ENCODE measurements at regions not wholly inside any gene's neighbourhood (a gene's known extent, or its start where the extent isn't known, plus 50 kb on each side); places are given as distances from the start of the nearest gene placed in this dataset.

- TF ChIP-seq POLR2A (IDR thresholded peaks at IDR 0.05) (no peak), CTCF (IDR thresholded peaks at IDR 0.05) (no peak), EP300 (IDR thresholded peaks at IDR 0.05) (no peak), POLR2AphosphoS5 (IDR thresholded peaks at IDR 0.05) (peak; percentile 96)
- WGBS, 2 donors (ENCODE audit: low coverage in 1 of 2), result 29 to 49% methylated on average over 3 of the region's 3 CpGs
- H3K9me3 ChIP-seq, result peaks cover 0 to 5% (median 0%) of the 10 kb centered on the region in 3 donors
- peak; percentile 95 for ATAC-seq
- no peak overlapping the region for H3K4me3 ChIP-seq
- peak overlapping the region in 2 of 4 donors; percentile 6 to 55 for H3K27ac ChIP-seq
- peaks cover 0 to 20% (median 0%) of the 10 kb centered on the region in 3 donors for H3K4me1 ChIP-seq
- H3K27me3 ChIP-seq, result no peaks in the 10 kb centered on the region
- no peaks in the 10 kb centered on the region for H3K36me3 ChIP-seq
Observed at GRCh38 chr4:99763635-99764101, 53.0 kb upstream of the DAPP1 start.

DNA sequence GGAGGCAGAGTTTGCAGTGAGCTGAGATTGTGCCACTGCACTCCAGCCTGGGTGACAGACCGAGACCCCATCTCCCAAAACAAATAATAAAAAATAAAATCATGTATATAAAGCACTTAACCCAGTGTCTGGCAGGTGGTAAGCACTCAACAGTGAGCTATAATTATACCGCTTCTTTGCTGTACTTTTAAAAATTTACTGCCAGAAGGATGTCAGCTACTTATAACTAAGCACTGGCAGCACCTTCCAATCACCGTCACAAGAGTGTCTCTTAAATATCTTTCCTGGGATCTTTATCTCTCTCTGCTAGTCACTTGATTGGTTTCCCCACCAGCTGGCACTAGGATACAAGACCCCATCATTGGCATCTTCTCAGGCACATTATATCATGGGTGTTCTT, 53.9 kb upstream of the DAPP1 start:
- Histone ChIP-seq H3K4me1 (peaks cover 0 to 20% (median 0%) of the 10 kb centered on the region in 3 donors), H3K36me3 (no peaks in the 10 kb centered on the region), H3K4me3 (no peak overlapping the region), H3K27ac (no peak overlapping the region), H3K9me3 (peaks cover 0 to 5% (median 0%) of the 10 kb centered on the region in 3 donors), H3K27me3 (no peaks in the 10 kb centered on the region)
- TF ChIP-seq POLR2AphosphoS5 (IDR thresholded peaks at IDR 0.05), result no peak
- no peak for TF ChIP-seq EP300 (IDR thresholded peaks at IDR 0.05)
- no peak for TF ChIP-seq CTCF (IDR thresholded peaks at IDR 0.05)
- no peak for TF ChIP-seq POLR2A (IDR thresholded peaks at IDR 0.05)
- WGBS, 2 donors (ENCODE audit: low coverage in 1 of 2), result 64 to 70% methylated on average over 2 to 3 of the region's 3 CpGs
- no peak for ATAC-seq

DNA sequence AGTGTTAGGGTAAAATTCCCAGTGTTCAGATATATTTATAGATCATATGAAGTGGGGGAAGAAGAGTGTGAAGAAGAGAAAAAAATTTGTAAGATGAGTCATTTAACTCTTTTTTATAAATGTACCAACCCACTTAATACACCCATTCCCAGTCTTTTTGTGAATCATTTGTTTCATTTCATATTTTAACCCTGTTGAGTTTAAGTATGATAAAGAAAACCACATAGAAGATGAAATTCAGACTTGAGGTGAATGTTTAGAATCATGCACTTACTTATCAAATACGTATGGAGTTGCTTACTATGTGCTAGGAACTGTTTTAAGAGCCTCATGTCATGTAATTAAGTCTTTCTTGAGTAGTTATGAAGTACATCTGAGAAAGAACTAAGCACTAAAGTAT, 56.6 kb upstream of the DAPP1 start:
- Histone ChIP-seq H3K4me3 (no peak overlapping the region), H3K27ac (peak overlapping the region in 1 of 4 donors; percentile 5), H3K27me3 (no peaks in the 10 kb centered on the region), H3K9me3 (peaks cover 0 to 2% (median 0%) of the 10 kb centered on the region in 3 donors), H3K4me1 (peaks cover 0 to 26% (median 0%) of the 10 kb centered on the region in 3 donors), H3K36me3 (no peaks in the 10 kb centered on the region)
- 50% methylated on average over 1 of the region's 1 CpG for WGBS, 2 donors (ENCODE audit: low coverage in 1 of 2)
- ATAC-seq, result no peak
- TF ChIP-seq POLR2AphosphoS5 (IDR thresholded peaks at IDR 0.05), result no peak
- TF ChIP-seq POLR2A (IDR thresholded peaks at IDR 0.05), result no peak
- TF ChIP-seq CTCF (IDR thresholded peaks at IDR 0.05), result no peak
- TF ChIP-seq EP300 (IDR thresholded peaks at IDR 0.05), result no peak

DNA sequence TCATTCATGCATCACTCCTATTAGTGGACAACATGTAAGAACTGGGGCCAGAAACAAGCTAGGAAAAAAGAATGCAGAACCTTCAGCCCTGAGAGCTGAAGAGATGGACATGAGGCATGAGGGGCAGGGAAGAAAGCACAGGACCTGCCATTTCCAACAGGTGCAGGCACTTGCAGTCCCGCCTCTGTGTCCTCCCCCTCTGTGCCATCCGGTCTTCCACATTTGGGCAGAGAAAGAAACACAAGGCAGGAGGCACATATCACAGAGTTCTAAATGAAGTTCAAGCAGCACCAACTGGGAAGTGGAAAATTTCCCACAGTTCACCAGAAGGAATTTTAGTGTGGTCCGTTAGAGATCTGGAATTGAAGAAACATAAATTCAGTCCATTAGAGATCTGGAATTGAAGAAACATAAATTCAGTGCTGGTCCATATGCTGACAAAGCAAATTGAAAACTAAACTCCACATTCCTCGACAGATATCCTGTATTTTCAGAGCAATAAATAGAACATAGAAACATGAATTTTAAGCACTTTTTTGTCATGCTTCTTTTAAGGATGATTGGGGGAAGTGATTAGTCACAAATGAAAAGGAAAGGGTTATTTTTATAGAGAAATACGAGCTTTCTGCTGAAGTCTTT, 57.2 kb upstream of the DAPP1 start:
- no peak for TF ChIP-seq POLR2AphosphoS5 (IDR thresholded peaks at IDR 0.05)
- TF ChIP-seq CTCF (IDR thresholded peaks at IDR 0.05), result no peak
- no peak for TF ChIP-seq EP300 (IDR thresholded peaks at IDR 0.05)
- TF ChIP-seq POLR2A (IDR thresholded peaks at IDR 0.05), result no peak
- Histone ChIP-seq H3K27ac (peak overlapping the region in 1 of 4 donors; percentile 5), H3K9me3 (no peaks in the 10 kb centered on the region), H3K4me3 (no peak overlapping the region), H3K27me3 (no peaks in the 10 kb centered on the region), H3K36me3 (no peaks in the 10 kb centered on the region), H3K4me1 (peaks cover 0 to 27% (median 0%) of the 10 kb centered on the region in 3 donors)
- no peak for ATAC-seq
- 26 to 39% methylated on average over 2 to 4 of the region's 5 CpGs for WGBS, 2 donors (ENCODE audit: low coverage in 1 of 2)
